OCI-LY3 (cell line): ENCODE measurements at regions not wholly inside any gene's neighbourhood (a gene's known extent, or its start where the extent isn't known, plus 50 kb on each side); places are given as distances from the start of the nearest gene placed in this dataset.
"Not testable (repeated sequence)": the region's sequence is repeated elsewhere in the genome, so short reads cannot be mapped to it uniquely, and the experiment has no call there.

Source experiments
- H2AFZ ChIP-seq: fragments of 200-600, 300-600 bp; shearing (Covaris generic); 2 replicates; pipeline ENCODE4 v1.6.0; 2014; ENCODE audit warnings: antibody characterized with exemption, low read depth, low read length
- H3K27ac ChIP-seq: fragments of 200-600, 300-600 bp; sonication (generic); 2 replicates; pipeline ENCODE4 v1.5.1; 2014; ENCODE audit warnings: mild to moderate bottlenecking, low read length, moderate library complexity, mixed read lengths
- H3K27me3 ChIP-seq: fragments of 200-600, 300-600 bp; sonication (generic); 2 replicates; pipeline ENCODE4 v1.6.1; 2014; ENCODE audit warnings: low read depth, low read length, mixed read lengths
- H3K36me3 ChIP-seq: fragments of 200-600, 300-600 bp; sonication (generic); replicated peaks from 2 replicates; pipeline ENCODE3; 2014; ENCODE audit warnings: low read depth, low read length, mixed read lengths
- H3K4me1 ChIP-seq: fragments of 300-600, 200-600 bp; sonication (generic); 2 replicates; pipeline ENCODE4 v1.6.1; 2014; ENCODE audit warnings: low read length, mixed read lengths
- H3K4me2 ChIP-seq: fragments of 200-600, 300-600 bp; sonication (generic); 2 replicates; pipeline ENCODE4 v1.6.1; 2014; ENCODE audit warnings: low read length, mixed read lengths
- H3K4me3 ChIP-seq: fragments of 300-600, 200-600 bp; sonication (generic); 2 replicates; pipeline ENCODE4 v1.5.1; 2014; ENCODE audit warnings: antibody characterized with exemption, mild to moderate bottlenecking, low read length, moderate library complexity
- H3K79me2 ChIP-seq: fragments of 300-600, 200-600 bp; shearing (Covaris generic); 2 replicates; pipeline ENCODE4 v1.6.1; 2014; ENCODE audit warnings: mild to moderate bottlenecking, low read length, mixed read lengths
- H3K9ac ChIP-seq: fragments of 300-600, 200-600 bp; shearing (Covaris generic); 2 replicates; pipeline ENCODE4 v1.6.0; 2014; ENCODE audit warnings: mild to moderate bottlenecking, low read length, moderate library complexity
- H3K9me3 ChIP-seq: fragments of 200-600, 300-600 bp; shearing (Covaris generic); 2 replicates; pipeline ENCODE4 v1.6.1; 2014; ENCODE audit warnings: low read length, mixed read lengths; ENCODE audit not compliant: insufficient read depth
- H4K20me1 ChIP-seq: fragments of 200-600, 300-600 bp; sonication (generic); 2 replicates; pipeline ENCODE4 v1.6.1; 2016; ENCODE audit warnings: low read length, mixed read lengths; ENCODE audit not compliant: insufficient read depth
- CTCF ChIP-seq: fragments of 200-600, 300-600 bp; sonication (generic); IDR thresholded peaks from 2 replicates; pipeline ENCODE4 v1.5.1; 2014; ENCODE audit warnings: antibody characterized with exemption, low read length, low read depth
- EZH2phosphoT487 ChIP-seq: fragments of 200-600 bp; shearing (Covaris generic); IDR thresholded peaks from 2 replicates; pipeline ENCODE4 v1.6.1; 2018; ENCODE audit warnings: antibody characterized with exemption, mixed run types, low read depth

GRCh38 chr3:70471464-70472342 lies 159.3 kb upstream of the MDFIC2 start:
- no peak overlapping the region for H2AFZ ChIP-seq
- no peaks in the 10 kb centered on the region for H3K9me3 ChIP-seq
- no peak overlapping the region for H3K4me3 ChIP-seq
- H3K4me2 ChIP-seq: no peak overlapping the region
- no peak for TF ChIP-seq CTCF
- no peak for TF ChIP-seq EZH2phosphoT487
- no peak overlapping the region for H3K27ac ChIP-seq
- no peaks in the 10 kb centered on the region for H3K36me3 ChIP-seq
- peaks cover 11% of the 10 kb centered on the region for H3K4me1 ChIP-seq
- H4K20me1 ChIP-seq: no peaks in the 10 kb centered on the region
- H3K79me2 ChIP-seq: no peaks in the 10 kb centered on the region
- H3K27me3 ChIP-seq: 0 out of 2 replicates have a peak, but pooled peaks cover 4% of the 10 kb centered on the region
- no peak overlapping the region for H3K9ac ChIP-seq

DNA sequence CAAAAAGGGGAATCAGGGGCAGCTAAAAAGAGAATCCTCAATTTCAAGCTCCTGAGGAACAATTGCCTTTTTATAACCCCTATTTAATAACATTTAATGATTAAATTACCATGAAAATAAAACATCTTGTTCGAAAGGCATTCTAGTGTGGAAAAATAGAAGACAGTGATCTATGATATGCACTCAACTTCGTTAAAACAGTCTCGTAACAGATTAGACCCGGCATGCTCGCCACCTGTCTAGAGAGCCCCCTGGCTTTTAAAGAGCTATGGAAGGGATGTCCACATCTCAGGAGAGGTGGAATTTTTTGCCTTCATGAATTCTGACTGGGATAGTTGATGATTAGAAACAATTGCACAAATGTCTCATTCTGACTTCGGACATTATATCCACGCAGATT lies 153.7 kb upstream of the MDFIC2 start:
- Histone ChIP-seq H2AFZ (no peak overlapping the region), H3K9ac (no peak overlapping the region), H3K9me3 (no peaks in the 10 kb centered on the region), H3K4me3 (no peak overlapping the region), H3K36me3 (no peaks in the 10 kb centered on the region), H4K20me1 (no peaks in the 10 kb centered on the region), H3K27me3 (0 out of 2 replicates have a peak, but pooled peaks cover 4% of the 10 kb centered on the region), H3K4me2 (no peak overlapping the region), H3K4me1 (no peaks in the 10 kb centered on the region), H3K27ac (no peak overlapping the region), H3K79me2 (no peaks in the 10 kb centered on the region)
- TF ChIP-seq CTCF (no peak), EZH2phosphoT487 (no peak)

DNA sequence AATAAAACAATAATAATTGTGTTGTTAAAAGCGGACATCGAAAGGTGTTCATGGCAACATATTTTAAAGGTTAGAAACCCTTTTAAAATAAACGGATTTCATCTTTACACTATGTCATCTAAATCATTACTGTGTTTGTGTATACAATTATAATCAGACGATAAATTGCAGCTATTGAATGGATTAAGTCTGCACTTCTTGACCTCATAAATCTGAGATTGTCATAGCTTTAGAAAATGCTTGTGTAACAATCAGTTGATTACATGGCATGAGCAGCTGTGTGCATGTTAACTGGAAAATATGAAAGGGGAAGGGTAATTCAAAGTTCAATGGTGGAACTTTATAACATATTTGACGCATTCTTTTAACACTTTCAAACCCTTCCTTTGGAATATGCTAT lies 152.4 kb upstream of the MDFIC2 start:
- Histone ChIP-seq H2AFZ (no peak overlapping the region), H3K79me2 (no peaks in the 10 kb centered on the region), H3K4me3 (no peak overlapping the region), H4K20me1 (no peaks in the 10 kb centered on the region), H3K4me1 (no peaks in the 10 kb centered on the region), H3K4me2 (no peak overlapping the region), H3K9ac (no peak overlapping the region), H3K9me3 (no peaks in the 10 kb centered on the region), H3K27ac (no peak overlapping the region), H3K27me3 (0 out of 2 replicates have a peak, but pooled peaks cover 4% of the 10 kb centered on the region), H3K36me3 (no peaks in the 10 kb centered on the region)
- no peak for TF ChIP-seq CTCF
- no peak for TF ChIP-seq EZH2phosphoT487

GRCh38 chr3:70464465-70464864 lies 152.0 kb upstream of the MDFIC2 start:
- H2AFZ ChIP-seq: no peak overlapping the region
- H3K4me3 ChIP-seq: no peak overlapping the region
- no peaks in the 10 kb centered on the region for H4K20me1 ChIP-seq
- no peaks in the 10 kb centered on the region for H3K9me3 ChIP-seq
- no peaks in the 10 kb centered on the region for H3K79me2 ChIP-seq
- H3K4me1 ChIP-seq: no peaks in the 10 kb centered on the region
- TF ChIP-seq CTCF (no peak), EZH2phosphoT487 (no peak)
- H3K4me2 ChIP-seq: no peak overlapping the region
- no peaks in the 10 kb centered on the region for H3K36me3 ChIP-seq
- H3K27ac ChIP-seq: no peak overlapping the region
- H3K27me3 ChIP-seq: peaks cover 4% of the 10 kb centered on the region; the same call in 1 of the 2 replicates
- no peak overlapping the region for H3K9ac ChIP-seq

DNA sequence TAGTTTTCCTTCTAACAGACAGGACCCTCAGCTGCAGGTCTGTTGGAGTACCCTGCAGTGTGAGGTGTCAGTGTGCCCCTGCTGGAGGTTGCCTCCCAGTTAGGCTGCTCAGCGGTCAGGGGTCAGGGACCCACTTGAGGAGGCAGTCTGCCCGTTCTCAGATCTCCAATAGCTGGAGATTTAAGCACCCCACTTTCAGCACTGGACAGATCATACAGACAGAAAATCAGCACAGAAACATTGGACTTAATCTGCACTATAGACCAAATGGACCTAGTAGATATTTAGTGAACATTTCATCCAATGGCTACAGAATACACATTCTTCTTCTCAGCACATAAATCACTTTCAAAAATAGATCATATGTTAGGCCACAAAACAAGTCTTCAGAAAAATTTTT lies 137.8 kb upstream of the MDFIC2 start:
- not testable (repeated sequence) for H3K79me2 ChIP-seq, H3K27me3 ChIP-seq, H3K4me1 ChIP-seq, H2AFZ ChIP-seq, H3K4me3 ChIP-seq, H3K4me2 ChIP-seq, H3K9me3 ChIP-seq, H4K20me1 ChIP-seq, H3K9ac ChIP-seq, H3K27ac ChIP-seq, H3K36me3 ChIP-seq

- not testable (repeated sequence) for H3K4me3 ChIP-seq, H2AFZ ChIP-seq, H3K9ac ChIP-seq, H3K79me2 ChIP-seq, H3K4me2 ChIP-seq, H3K9me3 ChIP-seq, H3K36me3 ChIP-seq, H3K27me3 ChIP-seq, H4K20me1 ChIP-seq, H3K27ac ChIP-seq, H3K4me1 ChIP-seq
Measured at GRCh38 chr3:70435422-70435821, 123.0 kb upstream of the MDFIC2 start.
